ENCODE measurements at regions not wholly inside any gene's neighbourhood (a gene's known extent, or its start where the extent isn't known, plus 50 kb on each side); places are given as distances from the start of the nearest gene placed in this dataset.

- no peak for TF ChIP-seq CTCF (IDR thresholded peaks at IDR 0.05; ENCODE audit: control extremely low read depth in 1 of 3, insufficient read depth in 1 of 3, low read depth in 1 of 3, low read length in 3 of 3)
- no peak for TF ChIP-seq USF2 (IDR thresholded peaks at IDR 0.05; ENCODE audit: low read length)
- TF ChIP-seq POLR2A (IDR thresholded peaks at IDR 0.05; ENCODE audit: control extremely low read depth in 1 of 2, low read depth in 2 of 2, low read length in 2 of 2): no peak
Measured at GRCh38 chr15:47963265-47963664, 157.5 kb upstream of the SLC24A5 start.
